HG03565 (cell line): ENCODE measurements at regions not wholly inside any gene's neighbourhood (a gene's known extent, or its start where the extent isn't known, plus 50 kb on each side); places are given as distances from the start of the nearest gene placed in this dataset.

Source experiments
- ATAC-seq: cut with Tn5 transposase; IDR thresholded peaks from one replicate; pipeline ENCODE4 v1.9.1; 2021; ENCODE audit warnings: mild to moderate bottlenecking, moderate library complexity; ENCODE audit not compliant: unreplicated experiment

DNA sequence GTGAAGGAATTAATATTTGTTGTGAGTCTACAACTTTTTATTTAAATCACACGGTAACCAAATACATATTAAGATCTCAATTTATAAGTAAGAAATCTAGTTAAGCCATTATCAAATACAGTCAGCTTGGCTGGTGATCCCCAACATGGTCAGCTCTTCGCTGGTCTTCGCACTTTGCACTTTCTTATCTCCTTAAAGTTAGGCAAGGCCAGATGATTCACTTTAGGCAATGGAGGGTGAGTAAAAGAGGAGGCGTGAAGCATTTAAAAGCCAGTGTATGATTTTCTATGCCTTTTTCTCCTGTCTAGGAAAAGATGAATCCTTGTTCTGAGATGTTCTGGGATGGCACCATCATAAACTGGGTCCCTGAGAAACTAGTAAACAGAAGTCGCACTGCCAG is 793.7 kb upstream of the ARGLU1 start:
- no peak for ATAC-seq

DNA sequence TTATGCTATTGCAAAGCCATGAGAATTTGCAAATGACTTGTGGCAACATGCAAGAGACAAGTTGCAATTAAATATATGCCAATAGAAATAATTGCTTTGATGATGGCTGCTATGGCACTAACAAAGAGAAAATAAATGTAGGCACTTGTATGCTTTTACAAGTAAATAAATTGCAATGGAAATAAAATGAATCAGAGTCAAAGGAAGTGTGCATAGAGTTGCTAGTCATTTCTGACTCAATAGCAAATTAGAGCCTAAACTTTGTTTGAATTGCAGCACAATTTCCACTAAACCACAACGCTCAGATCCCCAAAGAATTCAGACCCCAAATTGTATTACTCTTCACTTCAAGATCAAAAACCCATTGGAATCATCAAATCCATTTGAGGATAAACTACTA is 792.1 kb upstream of the ARGLU1 start:
- ATAC-seq: no peak

DNA sequence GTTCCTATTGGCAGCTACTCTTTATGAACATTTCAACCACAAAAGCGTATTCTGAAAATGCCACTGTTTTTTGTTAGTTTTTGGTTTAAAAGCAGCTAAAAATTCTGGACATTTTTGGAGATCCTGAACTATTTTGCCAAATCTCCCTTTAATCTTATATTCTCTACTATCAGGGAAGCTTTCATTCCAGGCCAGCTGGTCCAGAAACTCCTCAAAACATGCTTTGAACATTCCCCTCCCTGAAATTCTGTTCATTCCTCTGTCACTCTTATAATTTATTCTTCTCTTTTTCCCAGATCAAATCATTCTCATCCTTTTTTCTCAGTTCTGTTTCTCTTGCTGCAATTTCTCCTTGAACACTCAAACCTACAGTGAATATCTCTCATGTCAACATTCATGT is 790.9 kb upstream of the ARGLU1 start:
- no peak for ATAC-seq

DNA sequence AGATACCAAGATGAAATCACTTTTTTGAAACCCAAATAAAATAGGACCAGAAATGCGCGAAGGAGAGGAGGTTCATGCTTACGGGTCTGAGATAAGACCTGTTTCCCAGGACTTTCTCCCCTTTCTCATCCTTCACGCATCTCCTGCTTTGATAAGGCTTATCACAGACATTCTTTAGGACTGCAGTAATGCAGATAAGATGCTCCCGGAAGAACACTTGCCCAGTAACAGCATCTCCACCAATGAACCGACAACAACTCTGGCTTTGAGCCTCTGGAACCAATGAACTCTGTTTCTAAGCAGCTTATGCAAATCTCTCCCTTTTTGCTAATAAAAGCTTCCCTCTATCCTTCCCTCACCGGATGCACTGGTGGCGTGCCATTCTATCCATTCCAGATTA is 783.4 kb upstream of the ARGLU1 start:
- no peak for ATAC-seq

DNA sequence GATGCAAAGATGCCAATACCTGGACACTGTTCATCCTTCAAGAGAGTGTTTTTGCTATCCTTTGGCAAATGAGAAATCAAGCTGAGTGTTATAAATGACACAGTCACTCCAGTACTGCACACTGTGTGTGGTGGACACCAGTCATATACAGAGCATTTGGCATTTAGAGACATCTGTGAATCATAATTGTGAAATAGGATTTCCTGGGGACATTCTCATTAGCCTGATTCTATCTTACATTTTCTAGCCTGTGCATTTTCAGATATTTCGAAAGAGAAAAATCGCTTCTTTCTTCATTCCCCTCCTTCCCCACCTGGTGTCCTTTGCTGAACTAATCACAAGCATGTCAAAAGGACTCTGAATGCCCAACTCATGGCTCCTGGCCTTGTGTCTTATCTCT is 781.0 kb upstream of the ARGLU1 start:
- no peak for ATAC-seq

DNA sequence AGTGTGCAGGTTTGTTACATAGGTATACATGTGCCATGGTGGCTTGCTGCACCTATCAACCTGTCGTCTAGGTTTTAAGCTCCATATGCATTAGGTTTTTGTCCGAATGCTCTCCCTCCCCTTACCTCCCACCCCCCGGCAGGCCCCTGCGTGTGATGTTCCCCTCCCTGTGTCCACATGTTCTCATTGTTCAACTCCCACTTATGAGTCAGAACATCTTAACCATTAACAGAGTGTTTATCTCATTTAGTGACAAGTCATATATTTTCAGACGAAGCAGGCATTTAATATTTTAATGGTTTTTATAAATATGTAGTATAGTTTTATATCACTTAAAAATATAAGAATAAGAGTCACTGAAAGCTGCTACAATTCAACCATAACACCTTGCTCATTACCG is 780.5 kb upstream of the ARGLU1 start:
- ATAC-seq: no peak

DNA sequence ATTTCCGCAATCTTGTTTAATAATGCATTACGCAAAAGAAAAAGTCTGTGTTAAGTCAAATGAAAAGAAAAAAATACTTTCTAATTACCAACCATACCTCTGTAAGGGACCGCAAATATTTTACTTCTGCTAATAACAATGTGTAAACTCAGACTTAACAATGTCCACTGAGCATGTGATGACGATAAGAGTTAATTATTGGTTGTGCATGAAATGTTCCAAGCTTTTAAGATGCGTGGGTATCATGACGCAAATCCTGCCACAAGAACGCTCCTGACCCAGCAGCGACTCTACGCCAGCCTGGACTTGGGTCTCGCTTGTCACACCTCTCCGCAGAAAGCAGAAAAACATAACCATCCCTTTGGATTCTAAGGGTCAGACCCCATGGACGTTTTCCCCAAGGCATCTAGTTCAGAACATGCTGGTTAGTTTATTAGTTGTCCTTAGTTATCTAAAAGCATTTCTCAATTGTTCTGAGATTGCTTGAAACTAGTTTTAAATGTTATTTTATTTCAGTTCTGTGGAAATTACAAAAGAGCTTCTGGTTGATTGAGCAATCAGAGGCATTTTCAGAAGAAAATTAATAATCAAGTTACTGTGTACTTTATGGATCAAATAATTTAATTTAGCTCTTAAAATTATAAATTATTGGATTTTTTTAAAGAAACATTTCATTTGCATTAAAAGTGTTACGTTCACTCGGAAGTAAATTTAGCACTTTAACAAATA is 779.9 kb upstream of the ARGLU1 start:
- ATAC-seq: no peak

DNA sequence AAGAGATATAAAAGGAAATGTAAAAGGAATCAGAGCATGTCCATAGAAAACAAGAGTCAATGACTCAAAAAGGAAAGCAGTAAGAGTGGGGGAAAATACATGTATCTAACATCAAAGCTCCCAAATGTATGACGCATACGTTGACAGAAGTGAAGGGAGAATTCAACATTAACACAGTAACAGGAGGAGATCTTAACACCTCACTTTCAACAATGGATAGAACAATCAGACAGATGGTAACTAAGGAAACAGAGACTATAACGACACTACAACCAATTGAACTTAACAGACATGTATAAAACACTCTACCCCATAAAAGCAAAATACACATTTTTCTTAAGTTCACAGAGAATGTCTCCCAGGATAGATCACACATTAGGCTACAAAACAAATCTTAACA is 774.8 kb upstream of the ARGLU1 start:
- no peak for ATAC-seq

DNA sequence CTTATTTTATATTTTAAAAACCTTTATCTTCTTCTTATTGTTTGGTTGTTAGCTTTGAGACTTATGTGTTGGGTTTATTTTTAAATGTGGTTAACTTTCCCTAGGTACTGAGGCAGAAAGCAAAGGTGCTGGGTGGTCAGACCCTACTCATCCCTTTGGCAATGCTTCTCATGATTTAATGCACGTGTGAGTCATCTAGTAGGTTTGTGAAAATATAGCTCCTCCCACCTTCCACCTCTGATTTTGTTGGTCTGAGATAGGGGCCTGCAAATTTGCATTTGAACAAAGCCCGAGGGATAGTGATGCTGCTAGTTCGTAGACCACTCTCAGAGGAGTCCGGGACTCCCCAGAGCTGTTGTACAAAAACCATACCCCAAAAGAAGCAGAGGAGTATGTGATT is 771.3 kb upstream of the ARGLU1 start:
- no peak for ATAC-seq

DNA sequence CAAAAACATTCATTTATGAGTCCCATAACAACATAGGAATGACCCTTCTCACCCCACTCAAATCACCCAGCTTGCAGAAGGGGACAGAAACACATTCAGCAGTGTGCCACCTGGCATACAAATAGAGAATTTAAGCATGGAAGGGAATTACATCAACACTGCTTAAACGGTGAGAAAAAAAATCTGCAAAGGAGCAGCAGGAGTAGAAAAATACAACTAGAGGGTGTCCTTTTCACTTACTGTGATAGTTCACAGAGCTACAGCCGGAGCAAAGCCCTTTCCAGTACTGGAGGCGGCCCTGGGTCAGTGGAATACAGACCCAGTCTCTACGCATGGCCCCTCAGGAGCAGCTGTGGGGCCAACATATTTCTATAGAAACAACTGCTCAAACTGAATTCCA is 764.3 kb upstream of the ARGLU1 start:
- no peak for ATAC-seq

DNA sequence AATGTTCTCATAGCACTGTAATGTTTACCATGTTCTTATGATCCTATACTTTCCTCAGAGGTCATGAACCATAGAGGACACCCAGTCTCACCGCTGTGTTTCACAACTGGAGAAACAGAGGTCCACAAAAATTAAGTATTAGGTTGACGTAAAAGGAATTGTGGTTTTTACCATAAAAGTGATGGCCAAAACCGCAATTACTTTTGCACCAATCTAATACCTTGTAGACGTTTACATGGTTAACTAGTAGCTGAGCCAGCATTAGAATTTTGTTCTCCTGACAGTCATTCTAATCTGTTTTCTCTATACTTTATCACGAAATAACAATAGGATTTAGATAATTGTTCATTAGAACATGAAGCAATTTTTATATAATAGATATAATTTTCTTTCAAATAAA is 763.4 kb upstream of the ARGLU1 start:
- no peak for ATAC-seq

DNA sequence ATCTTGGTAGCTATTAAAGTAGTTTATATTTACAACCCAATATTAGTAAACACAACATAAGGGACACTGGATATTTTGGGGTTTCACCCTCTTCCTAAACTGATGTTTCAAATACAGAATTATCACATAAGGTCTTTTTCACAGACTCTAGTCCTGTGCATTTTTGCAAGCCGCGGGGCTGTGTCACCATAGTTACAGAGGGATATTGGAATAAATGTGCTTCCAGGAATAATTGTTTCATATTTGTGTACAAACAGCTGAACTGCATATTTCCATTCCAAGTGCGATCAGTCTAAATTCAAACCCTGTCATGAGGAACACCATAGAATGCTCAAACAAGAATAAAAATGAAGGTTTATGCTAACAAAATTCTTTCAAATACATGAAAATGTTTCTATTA is 762.5 kb upstream of the ARGLU1 start:
- ATAC-seq: no peak

DNA sequence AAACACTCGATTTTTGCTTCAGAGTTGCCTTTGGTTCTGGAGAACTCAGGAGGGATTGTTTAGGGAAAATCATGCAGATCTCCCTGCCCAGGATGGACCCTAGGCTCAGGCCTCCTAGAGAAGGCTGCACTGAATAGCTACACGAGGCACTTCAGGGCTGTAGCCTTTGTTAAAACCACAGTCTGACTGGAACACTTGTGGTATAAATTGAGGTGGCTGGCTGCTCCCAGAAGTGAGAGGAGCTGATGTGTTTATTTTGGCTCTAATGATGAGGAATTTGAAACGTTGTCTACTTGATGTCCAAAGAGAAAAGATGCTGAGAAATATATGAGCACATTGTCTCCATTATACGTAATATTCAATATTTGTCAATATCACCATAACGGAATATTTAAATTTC is 762.1 kb upstream of the ARGLU1 start:
- ATAC-seq: no peak

DNA sequence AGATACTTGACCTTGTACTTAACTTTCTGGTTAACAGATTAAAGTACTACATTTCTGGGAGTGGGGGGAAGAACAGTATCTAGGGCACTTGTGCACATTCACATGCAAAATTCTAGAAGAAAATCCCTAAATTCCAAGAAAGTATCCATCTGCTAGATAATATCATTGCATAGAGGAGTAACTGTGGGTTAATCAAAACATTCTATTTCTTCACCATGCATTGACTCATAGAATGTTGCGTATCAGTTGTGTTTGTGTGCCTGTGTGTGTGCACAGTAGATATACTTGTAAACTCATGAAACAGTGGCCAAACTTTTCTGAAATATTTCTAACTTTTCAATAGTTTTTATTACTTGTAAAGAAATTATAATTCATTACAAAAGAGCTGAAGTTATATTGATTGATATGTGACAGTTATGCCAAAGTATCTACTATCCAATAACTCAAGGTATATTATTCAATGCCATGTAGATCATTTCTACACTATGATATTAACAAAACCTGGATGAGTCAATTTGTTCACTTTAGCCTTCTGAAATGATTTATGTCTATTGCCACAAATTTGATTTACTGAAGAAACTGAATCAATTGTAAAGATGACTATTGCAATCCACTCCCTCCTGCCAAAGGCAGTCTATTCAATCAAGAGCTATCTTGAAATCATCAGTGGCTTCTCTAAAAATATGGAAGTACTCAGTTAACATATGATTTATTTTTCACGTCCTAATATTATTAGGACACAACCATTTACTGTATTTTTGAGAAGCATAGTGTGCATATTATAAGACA is 756.7 kb upstream of the ARGLU1 start:
- no peak for ATAC-seq

DNA sequence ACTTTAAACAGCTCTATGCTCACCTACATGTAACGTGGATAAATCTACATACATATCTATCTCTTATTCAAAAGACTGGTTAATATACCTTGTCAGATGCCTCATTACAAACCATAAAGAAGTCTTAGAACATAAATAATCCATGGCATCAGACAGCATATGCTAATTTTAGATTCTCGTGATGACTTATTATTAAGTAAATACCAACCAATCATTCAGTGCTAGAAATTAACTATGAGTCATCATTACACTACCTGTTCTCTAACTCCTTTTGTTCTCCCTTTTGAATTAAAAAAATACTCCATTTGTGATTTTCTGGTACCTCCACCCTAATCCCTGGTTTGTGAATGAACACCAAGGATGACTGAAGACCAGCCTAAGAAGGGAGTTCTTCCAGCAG is 754.3 kb upstream of the ARGLU1 start:
- no peak for ATAC-seq

DNA sequence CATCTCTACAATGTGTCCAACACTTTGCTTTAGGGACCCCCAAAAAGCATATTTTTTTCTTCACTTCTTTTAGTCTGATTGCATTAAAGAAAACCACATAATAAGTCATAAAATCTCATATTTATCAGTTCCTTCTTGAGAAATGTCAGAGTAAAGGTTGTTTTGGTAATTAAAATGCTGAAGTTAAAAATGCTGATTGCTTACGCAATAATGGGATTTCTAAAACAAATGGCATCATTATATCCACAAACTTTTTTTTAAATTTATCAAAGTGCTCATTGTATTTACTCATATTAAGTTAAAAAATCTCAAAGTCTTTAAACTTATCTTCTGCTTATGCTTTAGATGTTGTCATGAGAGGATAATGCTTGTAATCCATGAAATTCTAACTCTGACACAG is 737.2 kb upstream of the ARGLU1 start:
- no peak for ATAC-seq

DNA sequence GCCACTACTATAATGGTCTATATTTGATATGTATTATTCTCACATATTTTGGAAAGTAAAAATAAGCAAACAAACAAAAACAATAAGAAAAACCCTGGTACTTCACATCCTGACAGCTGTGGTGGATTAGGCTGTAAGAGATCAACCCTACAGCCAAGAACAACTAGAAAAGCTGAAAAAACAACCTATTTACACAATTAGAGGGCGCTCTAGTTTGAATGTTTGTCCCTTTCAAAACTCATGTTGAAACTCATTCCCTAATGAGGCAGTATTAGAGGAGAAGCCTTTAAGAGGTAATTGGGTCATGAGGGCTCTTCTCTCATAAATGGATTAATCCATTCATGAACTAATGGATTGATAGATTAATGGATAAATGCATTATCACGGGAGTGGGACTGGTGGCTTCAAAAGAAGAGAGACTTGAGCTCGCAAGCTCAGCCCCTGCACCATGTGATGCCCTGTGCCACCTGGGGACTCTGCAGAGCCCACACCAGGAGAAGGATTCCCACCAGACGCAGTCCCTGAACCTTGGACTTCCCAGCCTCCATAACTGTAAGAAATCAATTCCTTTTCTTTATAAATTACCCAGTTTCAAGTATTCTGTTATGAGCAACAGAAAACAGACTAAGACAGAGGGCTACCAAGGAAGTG is 733.9 kb upstream of the ARGLU1 start:
- no peak for ATAC-seq

DNA sequence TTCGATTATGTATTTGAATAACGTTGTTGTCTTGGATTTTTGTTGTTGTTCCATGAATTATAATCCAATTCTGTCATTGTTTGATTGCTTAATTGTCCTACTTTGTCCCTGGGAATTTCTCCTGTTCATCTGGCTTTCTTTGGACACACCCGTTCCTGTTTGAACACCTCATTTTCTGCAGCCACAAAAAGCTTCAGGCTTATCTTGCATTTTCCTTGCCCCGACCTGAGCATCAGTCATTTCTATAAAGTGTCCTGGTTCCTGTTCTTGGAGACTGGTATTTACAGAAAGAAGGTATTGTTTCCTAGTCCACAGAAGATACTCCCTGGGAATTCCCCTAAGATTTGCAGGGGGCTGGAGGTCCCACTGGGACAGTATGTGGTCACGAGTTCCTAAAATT is 731.8 kb upstream of the ARGLU1 start:
- ATAC-seq: no peak

DNA sequence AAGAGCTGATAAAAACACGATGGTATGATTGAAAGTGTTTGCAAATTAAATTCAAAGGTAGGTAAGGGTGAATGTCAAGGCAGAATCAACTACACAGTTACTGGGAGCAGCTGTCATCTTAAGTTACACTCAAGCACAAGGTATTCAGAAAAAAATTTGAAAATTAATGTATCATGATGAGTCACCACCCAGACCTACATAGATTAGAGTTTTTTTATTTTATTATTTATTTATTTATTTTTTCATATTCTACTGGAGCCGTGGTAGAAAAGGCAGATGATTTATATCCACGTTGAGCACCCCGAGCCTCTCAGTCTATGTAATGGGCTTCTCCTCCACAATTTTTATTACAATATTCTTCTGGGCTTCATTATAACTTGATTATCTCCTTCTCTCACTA is 728.9 kb upstream of the ARGLU1 start:
- no peak for ATAC-seq

DNA sequence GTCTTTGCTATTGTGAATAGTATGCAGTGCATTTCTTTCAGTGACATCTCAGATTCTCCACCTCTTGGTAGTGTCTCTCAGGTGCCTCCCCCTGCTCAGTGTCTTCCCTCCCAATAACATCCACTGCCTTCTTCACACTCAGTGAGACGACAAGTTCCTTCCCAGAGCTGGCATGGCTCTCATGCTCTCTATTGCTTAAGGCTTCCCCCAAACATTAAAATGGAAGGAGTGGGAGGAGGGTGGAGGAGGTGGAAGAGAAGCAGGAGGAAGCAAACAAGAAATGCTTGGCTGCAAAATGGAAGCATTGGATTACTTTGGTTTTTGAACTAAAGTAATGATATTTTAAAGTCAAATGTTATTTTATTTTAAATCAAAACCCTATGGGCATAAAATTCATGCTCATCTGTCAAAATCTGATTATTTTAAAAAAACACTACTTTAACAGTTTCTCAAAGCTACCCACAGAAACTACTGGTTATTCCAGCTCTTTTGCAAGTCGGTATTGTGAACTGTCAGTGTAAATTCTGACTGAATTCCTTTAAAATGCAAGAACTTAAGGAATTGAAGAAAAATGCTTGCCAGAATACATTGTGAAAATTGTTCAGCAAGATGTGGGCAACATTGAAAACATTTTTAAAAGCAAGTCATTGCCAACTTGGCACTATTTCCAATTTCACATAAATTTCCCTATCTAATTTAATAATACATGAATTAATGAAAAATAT is 727.6 kb upstream of the ARGLU1 start:
- ATAC-seq: no peak

DNA sequence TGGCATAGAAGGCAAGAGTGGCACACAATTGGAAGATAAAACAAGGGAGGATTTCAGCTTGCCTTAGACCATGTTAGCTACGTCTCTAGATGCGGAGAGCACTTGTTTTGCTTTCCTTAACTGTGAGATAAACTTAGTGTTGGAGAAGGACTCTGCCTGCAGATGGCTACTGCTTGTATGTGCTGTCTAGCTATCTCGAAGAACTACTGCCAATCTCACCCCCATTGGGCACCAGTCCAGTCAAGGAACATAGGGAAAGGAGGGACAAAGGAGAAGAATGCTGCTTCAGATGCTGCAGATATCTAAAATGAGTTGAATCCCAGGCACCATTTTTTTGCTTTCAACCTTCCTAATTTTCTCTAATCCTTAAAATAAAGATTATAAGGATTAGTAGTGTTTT is 726.0 kb upstream of the ARGLU1 start:
- ATAC-seq: no peak

DNA sequence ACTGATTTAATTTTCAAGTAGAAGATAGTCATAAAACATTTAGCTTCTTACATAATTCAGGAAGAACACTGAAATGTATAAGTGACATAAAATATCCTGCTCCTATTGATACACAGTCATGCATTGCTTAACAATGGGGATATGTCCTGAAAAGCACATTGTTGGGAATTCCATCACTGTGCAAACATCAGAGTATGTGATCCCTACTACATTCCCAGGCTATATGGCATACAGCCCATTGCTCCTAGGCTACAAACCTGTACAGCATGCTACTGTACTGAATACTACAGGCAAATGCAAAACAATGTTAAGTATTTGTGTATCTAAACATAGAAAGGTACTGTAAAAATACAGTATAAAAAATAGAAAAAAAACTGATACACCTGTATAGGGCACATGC is 723.9 kb upstream of the ARGLU1 start:
- no peak for ATAC-seq
